COLO668 (cell line): ENCODE measurements at regions not wholly inside any gene's neighbourhood (a gene's known extent, or its start where the extent isn't known, plus 50 kb on each side); places are given as distances from the start of the nearest gene placed in this dataset.

Experiments used
- DNase-seq: peaks from one replicate; lab custom pipeline; 2025; ENCODE audit not compliant: unreplicated experiment; lab: John Stamatoyannopoulos, UW

DNA sequence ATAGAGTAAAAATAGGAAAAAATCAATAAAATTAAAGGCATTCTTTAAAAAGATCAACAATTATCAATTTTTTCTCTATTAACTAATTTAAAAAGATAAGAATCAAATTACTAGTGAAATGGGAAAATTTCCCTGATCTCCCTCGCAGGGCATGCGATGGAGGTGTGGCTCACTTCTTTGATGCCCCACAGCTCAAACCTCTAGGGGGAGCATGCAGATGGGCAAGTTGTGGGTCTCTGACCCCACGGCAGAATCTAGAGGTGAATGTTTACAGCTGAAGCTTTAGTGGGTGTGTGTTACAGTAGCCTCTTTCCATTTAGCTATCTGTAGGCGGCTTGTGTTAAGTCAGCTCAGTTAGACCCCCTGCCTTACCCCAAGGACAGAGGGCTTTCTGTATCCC, 1348.8 kb downstream of the PCDH18 start:
- no peak for DNase-seq

DNA sequence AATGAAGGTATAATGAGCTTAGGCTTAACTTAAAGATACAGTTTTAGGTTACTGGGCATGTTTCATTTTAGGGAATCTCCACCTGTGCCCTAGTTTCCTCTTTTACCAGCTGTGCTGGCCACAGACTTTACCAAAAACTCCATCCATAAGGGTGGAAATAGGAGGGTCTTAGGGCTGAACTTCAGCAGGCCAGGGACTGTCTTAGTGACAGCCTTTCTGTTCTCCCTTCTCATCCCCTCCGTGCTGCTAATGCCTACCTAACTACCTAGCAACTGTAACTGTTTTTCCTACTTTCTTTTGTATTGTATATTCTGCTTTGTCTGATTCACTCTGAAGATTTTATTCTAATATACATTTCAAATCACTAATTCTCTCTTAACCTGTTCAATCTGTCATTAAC, 1375.3 kb downstream of the PCDH18 start:
- no peak for DNase-seq

DNA sequence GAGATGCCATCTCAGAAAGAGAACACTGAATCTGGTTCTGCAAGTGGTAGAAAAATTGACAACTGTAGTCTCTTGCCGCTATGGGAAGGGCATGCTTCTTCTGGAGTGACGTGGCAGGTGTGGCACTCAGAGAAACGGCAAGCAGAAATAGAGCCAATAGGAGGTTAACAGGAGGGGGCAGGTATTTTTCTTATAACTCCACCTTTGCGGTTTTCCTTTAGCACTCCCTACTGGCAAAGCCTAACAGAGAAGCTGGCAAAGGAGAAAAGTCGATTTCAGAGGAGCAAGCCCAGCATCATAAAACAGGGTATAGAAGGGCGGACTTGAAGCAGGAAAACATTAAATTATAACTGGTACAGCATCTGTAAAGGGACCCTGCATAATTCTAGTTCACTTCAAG, 1382.2 kb downstream of the PCDH18 start:
- no peak for DNase-seq

DNA sequence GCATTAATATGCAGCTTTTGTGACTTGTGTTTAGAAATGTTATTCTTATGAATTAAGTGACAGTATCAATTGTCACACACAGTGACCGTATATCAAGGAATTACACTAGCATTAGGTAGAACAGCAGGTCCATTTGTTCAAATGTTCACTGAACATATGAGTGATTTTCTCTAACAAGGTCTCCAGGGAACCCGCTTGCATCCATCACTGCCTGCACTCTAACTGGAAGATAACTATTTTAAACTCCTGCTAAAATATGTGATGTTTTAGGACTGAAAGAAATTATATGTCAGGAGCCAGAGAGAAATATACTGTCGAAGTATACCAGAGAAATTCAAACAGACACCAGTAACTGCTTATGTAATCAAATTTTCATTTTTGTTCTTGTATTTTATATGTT, 1395.7 kb downstream of the PCDH18 start:
- no peak for DNase-seq

DNA sequence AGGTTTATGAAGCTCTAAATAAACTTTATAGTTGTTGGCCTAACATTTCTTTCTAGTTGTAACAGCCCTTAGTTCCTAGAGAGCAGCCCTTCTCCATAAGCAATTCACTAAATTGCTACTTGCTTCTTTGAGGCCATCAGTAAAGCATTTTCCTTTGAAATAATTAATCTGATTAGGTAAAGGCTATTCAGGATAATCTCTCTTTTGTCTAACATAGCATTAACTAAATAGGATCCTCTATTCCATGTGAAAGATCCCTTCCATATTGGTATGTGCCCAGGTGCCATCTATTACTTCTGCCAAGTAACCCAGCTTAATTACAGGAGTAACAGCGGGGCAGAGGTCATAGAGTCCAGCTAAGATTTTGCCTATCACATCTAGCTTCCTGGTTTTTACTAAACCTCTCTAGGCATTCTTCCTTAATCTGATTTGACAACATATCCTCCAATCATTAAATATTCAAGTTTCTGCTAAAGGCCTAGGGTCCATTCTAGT, 1408.0 kb downstream of the PCDH18 start:
- DNase-seq = no peak

DNA sequence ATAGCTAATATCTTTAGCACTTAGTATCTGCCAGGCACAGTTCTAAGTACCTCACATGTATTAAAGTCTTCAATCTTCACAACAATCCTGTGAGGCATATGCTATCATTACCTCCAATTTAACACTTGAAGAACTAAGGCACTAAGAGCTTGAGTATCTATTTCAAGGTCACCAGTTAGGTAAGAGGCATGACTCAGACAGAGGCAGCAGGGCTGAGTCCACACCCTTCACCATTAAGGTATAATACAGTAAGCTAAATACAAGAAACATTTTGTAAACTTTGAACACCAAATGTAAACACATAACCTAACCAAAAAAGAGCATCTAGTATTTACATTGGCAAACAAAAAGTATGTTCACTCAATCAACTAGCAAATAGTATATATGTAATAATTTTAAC, 1410.9 kb downstream of the PCDH18 start:
- no peak for DNase-seq

DNA sequence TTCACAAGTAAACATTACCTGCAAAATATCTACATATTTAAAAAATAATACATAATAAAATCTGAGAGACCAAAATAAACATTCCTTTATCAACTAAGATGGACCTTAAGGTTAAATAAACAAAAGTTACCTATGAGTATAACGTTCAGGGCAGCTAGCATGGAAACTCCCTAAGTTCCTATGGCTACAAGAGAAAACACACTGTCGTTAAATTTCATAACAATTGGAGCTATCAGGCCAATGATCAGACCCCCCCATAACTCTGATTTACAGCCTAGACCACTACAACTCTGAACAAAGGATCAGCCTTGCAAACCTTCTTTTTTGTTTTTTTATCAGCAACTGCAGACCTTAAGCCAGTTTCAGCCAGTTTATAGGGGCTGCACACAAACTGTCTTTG, 1418.4 kb downstream of the PCDH18 start:
- no peak for DNase-seq

DNA sequence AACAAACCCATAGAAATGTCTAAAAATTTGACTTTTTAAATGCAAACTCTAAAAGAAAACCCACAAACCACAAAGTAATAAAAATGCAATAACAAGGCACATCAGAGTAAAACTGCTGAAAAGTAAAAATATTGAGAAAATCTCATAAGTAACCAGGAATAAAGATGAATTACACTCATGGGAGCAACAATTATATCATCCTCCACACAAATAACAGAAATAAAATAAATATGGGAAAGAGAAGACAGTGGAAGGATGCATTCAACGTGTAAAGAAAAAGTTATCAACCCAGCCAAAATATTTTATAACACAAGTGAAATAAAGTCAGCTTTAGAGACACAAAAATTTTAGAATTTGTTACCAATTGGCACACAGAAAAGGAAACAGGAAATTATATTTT, 1420.2 kb downstream of the PCDH18 start:
- no peak for DNase-seq

DNA sequence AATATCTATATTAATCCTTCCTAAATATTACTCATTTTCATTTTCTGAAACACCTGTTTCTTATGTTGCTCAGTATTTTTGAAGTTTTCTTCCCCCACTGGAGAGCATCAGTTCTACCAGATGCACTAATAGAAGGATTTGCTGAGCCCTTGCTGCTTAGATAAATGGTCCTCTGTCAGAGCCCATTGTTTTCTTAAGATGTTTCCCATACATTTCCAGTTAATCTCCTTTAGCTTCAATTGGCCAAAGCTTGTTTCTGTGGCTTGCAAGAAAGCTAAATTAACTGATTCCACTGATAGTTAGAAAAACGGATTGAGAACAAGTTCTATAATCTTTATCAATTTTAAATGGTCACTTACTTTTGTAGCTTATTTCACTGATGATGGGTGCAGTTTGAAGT, 1425.5 kb downstream of the PCDH18 start:
- DNase-seq = no peak

DNA sequence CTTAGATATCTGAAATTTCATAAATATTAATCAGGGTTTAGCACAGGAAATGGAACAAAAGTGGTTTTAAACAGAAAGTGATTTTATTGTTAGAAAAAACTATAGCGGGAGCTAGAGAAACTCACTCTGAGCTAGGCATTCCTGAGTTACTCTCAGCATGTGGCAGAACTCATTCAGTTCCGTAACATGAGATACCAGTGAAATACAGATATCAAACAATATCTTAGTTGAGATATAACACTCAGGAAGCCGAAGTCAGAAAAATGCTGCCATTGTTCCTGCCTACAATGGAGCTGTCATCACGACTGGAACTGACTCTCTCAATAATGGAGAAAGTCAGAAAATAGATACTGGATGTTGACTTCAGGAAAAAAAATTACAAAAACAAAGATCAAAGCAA, 1428.7 kb downstream of the PCDH18 start:
- no peak for DNase-seq

DNA sequence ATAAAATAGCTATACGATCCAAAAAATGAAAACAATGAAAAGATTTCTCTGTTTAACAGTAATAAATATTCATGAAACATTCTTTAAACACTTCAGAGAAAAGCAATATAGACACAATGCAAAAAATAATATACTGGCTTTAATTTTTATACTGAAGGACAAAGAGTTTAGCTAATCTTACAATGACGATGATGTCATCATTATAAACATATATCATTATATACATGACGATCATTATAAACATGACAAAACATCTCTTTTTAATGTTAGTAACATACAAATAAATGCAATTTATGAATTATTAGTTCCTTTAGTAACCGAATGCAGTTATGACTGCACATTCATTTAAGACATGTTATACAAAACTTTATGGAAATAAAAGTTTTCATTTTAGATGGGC, 1434.6 kb downstream of the PCDH18 start:
- no peak for DNase-seq

DNA sequence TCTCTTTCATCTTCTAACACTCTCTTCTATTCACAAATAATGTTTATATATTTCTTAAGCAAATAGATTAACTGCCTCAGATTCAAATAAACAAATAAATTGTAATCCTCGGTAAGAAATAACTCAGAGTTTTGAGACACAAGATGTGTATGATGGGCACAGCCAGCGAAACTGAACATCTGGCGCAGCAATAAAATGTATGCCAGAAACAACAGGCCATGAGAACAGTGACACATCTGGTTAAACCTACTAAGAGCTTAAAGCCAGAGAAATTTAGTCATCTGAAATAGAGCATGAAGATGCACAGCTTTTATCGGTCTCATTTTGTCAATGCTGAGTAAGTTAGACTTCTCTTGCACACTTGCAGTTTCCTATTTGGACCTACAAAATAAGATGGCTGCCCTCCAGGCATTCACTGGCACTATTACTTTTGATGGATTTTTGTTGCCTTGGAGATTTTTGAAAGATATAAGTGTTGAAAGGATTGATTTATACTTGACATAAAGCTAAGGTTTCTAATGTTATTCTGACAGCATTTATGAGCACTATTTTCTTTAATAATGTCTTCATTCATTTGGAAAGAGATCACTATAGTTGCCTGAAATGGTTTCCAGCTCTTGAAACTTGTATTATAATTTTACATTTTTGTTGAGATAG, 1444.0 kb downstream of the PCDH18 start:
- no peak for DNase-seq

DNA sequence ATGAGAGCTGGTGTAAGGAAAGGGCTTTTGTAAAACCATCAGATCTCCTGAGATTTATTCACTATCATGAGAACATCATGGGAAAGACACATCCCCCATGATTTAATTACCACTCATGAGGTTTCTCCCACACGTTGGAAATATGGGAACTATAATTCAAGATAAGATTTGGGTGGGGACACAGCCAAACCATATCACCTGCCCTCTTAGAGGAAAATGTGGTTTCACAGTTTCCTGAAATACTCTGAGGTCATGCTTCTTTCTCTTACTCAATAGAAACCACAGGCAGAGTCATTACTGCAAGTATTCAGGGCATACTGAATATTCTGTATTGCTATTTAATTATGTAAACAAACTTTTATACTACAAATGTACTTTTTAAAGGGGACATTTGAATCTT, 1453.3 kb downstream of the PCDH18 start:
- no peak for DNase-seq

DNA sequence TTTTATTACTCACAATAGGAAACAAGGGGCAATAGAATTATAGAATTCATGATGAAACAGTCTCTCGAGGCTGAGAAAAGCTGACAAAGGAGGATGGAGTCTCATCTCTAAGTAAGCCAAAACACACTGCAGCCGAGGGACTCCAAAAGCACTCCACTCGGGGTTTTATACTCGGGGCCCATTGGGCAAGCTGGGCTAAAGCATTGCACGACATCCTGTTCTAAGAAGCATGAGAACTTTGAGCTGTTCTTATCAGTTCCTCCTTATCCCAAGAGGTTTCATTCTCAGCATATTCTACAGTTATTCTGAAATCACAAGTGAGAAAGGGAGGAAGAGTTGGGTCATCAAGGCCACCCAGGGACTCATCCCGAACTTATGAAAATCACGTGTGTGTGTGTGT, 1475.5 kb downstream of the PCDH18 start:
- DNase-seq = no peak

DNA sequence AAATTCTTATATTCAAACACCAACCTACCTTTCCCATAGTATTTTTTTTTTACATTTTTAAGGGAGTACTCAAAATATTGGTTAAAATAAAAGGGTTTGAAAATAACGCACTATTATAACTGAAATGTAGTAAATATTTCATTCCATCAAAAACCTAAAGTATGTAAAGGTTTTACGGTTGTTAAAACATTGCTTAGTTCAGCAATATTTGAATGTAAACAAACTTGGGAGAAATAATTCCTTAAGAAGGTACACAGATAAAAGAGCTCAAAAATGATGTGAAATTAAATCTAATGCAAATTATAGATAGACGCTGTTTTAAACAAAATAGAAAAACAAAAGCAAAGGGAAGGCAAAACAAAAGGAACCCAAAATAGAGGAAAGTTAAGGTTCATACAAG, 1476.9 kb downstream of the PCDH18 start:
- no peak for DNase-seq

DNA sequence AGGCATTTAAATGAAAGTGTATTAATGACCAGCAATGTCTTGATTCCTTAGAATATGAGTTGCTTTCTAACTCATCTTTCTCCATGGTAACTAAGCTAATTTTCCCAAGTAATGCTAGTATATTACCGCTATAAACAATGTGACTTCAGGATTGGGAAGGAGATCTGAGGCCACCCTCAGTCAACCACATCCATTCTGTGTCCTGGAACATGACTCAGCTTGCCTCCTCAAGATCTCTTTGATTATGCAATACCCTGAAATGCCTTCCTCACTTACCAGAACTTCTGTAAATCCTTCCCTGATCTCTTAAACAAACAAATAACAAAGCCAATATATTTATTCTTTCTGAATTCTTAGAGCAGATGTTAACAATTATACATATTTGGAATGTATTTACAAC, 1495.5 kb downstream of the PCDH18 start:
- DNase-seq = no peak

DNA sequence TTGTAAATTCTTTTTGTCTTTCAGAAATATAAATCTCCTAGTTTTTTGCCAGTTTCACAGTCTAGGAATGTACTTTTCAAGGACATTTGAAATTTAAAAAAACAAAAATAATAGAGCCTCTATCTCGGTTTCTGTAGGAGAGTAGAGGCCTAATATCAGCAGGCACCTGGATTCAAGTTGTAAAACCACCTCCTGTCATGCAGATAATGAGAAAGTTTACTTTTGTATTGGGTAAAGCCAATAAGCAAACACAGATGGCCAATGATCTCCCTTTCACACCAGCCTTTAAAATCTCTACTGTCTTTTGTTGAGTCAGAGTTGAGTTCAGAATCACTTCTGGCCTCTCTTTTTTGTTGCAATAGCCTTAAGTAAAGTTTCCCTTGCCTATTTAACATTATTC, 1499.9 kb downstream of the PCDH18 start:
- no peak for DNase-seq

DNA sequence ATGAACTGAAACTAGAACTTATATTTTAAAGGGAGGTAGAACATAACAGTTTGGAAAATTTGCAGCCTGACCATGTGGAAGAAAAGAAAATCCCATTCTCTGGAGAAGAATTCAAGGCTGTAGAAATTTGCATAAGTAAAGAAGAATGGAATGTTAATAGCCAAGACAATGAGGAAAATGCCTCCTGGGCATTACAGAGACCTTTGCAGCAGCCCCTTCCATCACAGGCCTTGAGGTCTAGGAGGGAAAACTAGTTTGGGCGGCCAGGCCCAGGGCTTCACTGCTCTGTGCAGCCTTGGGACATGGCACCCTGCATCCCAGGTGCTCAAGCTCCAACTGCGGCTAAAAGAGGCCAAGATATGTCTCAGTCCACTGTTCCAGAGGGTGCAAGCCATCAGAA, 1506.8 kb downstream of the PCDH18 start:
- DNase-seq = no peak

DNA sequence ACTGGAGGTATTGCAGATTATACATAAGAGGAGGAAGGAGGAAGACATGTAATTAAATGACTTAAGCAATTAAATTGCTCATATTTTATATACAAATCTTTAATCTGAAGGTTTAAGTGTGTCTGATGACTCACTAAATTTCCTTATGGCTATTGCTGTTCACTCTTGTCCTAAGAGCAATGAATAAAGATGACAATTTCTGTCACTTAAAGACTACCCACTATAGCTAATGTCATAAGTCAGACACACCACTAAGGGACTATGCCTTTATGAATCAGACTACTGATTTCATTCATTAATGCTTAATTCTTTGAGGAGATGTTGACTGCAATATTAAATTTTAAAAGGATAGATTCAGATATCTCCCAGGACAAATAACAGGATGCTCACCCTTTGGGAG, 1514.7 kb downstream of the PCDH18 start:
- DNase-seq = no peak

DNA sequence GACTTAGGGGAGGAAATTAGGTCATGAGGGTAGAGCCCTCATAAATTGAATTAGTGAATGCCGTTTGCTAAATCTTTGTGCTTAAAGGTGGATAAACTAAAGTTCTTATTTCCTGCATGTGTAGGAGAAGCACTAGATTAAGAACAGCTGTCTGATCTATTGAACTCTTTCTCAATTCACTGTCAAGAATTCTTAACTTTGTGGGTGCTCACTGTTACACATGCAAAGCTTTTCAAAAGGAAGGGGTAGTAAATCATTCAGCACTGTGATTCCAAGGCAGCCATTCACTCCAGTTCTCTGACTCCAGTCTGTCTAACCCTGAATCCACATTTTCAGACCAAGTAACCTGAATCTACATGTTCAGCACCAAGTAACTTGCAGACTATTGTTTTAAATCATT, 1520.1 kb downstream of the PCDH18 start:
- DNase-seq = no peak

DNA sequence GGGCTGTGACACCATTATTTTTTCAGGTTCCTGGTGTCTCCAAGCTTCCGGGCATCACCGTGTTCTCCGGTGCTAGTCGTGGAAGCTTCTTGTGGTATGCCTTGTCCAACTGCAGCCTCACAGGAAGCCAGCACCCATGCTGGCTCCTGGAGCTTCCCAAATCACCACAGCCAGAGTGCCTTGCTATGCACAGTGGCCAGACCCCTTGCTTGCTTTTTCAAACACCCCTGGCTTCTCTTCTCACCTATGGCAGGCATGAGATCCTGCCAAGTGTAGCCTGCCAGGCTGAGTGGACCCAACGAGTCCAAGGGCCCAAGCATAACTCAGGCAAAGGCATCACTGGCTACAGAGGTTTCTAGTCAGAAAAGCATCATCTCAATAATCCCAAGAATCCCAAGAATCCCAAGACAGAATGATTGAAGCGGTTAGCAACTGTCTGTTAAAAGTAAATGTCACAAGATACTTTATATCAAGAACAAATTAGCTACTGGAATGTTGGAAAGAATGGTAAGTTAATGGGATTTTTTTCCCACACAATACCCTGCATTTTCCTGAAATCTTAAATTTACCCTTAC, 1522.9 kb downstream of the PCDH18 start:
- no peak for DNase-seq

DNA sequence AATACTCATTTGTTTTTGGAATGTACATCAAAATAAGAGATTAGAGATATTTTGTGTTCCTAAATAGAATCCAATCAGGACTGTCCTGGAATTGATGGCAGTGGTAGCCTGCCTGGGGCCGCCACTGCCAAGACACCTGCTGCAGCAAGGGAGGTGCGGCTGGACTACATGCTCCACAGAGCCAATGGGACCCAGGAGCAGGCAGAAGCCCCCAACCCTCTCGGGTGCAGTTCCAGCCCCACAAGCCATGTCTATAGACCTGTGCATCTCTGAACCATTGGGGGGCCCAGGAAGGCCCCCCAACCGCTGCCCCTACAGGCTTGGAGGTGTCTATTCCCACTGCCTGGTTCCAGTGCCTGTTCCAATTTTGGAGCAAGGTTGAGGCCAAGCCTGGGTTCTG, 1524.3 kb downstream of the PCDH18 start:
- no peak for DNase-seq

DNA sequence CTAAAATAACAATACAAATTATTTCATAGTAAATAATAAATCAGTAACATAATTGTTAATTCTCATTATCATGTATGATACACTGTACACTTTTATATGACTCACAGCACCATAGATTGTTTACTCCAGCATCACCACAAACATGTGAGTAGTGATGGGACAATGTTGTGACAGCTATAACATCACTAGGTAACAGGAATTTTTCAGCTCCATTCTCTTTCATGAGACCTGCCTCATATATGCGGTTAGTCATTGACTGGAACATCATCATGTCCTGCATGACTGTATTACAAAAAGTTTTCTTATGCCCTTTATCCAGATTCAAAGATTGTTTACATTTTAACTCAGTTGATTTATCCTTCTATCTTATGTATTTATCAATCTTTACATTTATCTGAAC, 1530.0 kb downstream of the PCDH18 start:
- no peak for DNase-seq
